Left colon (tissue), 2 donors: ENCODE measurements at regions not wholly inside any gene's neighbourhood (a gene's known extent, or its start where the extent isn't known, plus 50 kb on each side); places are given as distances from the start of the nearest gene placed in this dataset.

ENCODE experiments used
- ATAC-seq: fragments of 200-7000 bp; cut with Tn5 transposase; one replicate; pipeline ENCODE4 v1.9.1; 2020; ENCODE audit warnings: mild to moderate bottlenecking, moderate library complexity
- DNase-seq, 2 donors: peaks; one replicate each; pipeline ENCODE4 v3.0.0-alpha.2; 2020
- intact Hi-C, 2 donors: fragments of 100-400 bp; cut with DNase I in 1 of 2; cut with micrococcal nuclease in 1 of 2; formaldehyde crosslinking; loops; one replicate each; pipeline versions ENCODE4 v1.11.2 to v1.14.0; 2022; cut with DNase I, micrococcal nuclease
- donor health status: DM: no; HTN: no; CAD: no.
- donor health status: DM: yes; HTN: yes; CAD: no.

DNA sequence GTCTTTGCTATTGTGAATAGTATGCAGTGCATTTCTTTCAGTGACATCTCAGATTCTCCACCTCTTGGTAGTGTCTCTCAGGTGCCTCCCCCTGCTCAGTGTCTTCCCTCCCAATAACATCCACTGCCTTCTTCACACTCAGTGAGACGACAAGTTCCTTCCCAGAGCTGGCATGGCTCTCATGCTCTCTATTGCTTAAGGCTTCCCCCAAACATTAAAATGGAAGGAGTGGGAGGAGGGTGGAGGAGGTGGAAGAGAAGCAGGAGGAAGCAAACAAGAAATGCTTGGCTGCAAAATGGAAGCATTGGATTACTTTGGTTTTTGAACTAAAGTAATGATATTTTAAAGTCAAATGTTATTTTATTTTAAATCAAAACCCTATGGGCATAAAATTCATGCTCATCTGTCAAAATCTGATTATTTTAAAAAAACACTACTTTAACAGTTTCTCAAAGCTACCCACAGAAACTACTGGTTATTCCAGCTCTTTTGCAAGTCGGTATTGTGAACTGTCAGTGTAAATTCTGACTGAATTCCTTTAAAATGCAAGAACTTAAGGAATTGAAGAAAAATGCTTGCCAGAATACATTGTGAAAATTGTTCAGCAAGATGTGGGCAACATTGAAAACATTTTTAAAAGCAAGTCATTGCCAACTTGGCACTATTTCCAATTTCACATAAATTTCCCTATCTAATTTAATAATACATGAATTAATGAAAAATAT is 727.6 kb upstream of the ARGLU1 start:
- ATAC-seq, result no peak
- intact Hi-C loops, result no loop called here
- DNase-seq, result no peak

GRCh38 chr13:107293924-107294323 is 726.0 kb upstream of the ARGLU1 start:
- ATAC-seq (no peak), DNase-seq (no peak)
- intact Hi-C loops, result no loop called here

DNA sequence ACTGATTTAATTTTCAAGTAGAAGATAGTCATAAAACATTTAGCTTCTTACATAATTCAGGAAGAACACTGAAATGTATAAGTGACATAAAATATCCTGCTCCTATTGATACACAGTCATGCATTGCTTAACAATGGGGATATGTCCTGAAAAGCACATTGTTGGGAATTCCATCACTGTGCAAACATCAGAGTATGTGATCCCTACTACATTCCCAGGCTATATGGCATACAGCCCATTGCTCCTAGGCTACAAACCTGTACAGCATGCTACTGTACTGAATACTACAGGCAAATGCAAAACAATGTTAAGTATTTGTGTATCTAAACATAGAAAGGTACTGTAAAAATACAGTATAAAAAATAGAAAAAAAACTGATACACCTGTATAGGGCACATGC is 723.9 kb upstream of the ARGLU1 start:
- DNase-seq, result no peak
- ATAC-seq, result no peak
- intact Hi-C loops, result no loop called here

DNA sequence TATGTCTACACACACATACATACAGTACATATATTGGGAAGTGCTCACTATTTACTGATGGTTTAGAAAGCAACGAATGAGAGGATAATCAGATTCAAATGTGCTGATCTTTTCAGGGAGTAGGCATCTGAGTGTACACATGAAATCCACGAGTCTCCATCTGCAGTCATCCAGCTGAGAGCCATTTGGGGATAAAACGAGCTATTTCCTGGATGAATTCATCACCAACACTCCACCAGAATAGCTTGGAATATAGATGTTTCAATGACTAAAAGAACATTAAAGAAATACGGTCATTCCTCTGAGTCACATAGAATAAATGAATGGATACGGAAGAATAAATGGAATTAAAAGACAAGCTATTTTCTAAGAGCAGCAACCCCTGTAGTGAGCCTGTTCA is 721.6 kb upstream of the ARGLU1 start:
- ATAC-seq (no peak), DNase-seq (no peak)
- intact Hi-C loops, result no loop called here

- ATAC-seq (no peak), DNase-seq (no peak)
- intact Hi-C loops, result no loop called here
These were observed 716.2 kb upstream of the ARGLU1 start for GRCh38 chr13:107284173-107284572.

DNA sequence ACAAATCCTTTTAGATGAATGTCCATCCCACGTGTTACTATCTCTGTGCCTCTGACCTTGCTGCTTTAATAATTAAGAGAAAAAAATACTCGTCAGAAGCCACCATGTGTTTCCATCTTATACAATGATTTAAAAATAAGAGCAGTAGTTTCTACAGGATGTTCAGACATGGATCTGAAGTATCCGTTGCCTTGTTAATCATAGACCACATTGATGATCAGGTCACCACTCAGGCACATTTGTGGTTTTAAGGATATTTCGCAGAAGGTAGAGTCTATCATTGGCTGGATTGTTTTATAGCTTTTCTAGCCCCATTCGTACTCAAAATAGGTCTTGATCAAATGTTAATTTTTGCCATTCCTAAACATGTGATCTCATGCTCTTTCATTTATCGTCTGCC is 710.0 kb upstream of the ARGLU1 start:
- ATAC-seq (no peak), DNase-seq (no peak)
- intact Hi-C loops, result no loop called here

DNA sequence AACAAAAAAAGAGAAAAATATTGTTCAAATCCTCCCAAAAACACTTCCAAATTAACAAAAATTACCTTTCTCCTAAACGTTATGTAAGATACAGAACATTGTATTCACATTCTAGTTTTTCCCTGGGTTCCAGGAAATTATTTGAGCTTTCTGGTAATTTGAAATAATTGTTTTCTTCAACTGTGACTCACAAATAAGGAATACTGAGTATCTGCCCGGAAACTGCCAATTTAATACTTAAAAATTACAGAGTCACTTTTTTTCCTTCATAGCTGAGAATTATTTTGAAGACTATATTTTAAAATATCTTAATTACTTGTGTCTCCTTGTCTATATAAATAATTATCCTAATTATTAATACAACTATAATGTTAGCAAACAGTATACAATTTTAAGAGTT is 709.0 kb upstream of the ARGLU1 start:
- DNase-seq (no peak), ATAC-seq (no peak)
- intact Hi-C loops, result no loop called here

DNA sequence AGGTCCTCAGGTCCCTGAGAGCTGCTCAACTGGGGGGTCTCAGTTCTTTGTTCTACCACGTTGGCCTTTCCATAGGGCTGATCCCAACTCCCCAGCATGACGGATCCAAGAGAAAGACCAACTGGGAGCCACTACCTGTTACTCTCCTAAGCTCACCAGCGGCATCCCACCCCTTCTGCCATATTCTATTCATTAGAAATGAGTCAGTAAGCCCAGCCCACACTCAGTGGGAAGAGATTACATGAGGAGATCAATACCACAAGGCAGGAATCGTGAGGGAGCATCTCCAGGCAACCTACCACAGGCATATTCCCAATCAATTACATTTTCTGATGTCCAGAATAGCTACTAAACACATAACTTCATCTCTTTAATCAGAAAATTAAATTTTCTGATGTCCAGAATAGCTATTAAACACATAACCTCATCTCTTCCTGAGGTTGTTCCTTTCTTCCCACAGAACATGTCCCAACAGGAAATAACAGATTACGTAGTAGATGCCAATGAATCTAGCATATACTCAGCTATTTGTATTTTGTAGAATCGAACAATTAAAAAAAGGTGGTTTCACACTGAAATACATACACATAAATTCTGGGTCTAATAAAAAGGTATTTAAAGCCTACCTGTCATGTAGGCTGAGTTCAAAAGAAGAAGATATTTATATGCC is 708.1 kb upstream of the ARGLU1 start:
- ATAC-seq, result no peak
- intact Hi-C loops, result no loop called here

GRCh38 chr13:107275312-107275711 is 707.4 kb upstream of the ARGLU1 start:
- ATAC-seq (no peak), DNase-seq (no peak)
- intact Hi-C loops, result no loop called here

More for the DNA sequence above, 708.1 kb upstream of the ARGLU1 start:
- no peak for DNase-seq

DNA sequence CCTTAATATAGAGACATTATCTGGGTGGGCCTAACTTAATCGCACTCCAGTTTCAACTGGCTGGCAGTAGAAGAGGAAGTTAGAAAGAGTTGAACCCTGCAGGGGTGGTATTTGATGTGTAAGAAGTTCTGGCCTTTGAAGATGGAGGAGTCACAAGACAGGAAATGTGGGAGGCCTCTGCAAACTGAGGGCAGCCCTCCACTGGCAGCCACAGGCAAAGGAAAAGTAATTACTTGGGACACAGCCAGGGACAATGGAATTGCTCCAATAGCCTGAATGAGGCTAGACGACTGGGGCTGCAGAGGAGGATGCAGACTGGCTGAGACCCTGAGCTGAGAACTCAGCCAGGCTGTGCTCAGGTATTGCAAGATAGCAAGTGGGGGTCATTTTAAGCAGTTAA is 703.3 kb upstream of the ARGLU1 start:
- DNase-seq, result no peak
- no peak for ATAC-seq
- intact Hi-C loops, result no loop called here

DNA sequence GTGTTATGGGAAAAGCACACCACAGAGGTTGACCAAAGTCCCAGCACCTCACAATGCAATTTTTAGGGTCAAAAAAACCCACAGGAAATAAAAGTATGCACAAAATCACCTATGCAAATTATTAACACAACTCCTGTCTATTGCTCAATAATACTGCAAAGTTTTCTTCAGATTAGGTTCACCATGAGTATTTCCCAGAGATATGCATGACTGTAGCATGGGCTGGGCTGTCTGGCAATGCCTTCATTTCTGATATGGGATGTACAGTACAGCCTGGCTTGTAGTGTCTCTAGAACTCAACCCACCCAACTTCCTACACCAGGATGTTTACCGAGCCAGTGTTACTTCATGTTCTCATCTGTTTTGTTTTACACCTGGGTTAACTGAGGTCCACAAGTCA is 698.7 kb upstream of the ARGLU1 start:
- intact Hi-C loops, result no loop called here
- ATAC-seq (no peak), DNase-seq (no peak)

DNA sequence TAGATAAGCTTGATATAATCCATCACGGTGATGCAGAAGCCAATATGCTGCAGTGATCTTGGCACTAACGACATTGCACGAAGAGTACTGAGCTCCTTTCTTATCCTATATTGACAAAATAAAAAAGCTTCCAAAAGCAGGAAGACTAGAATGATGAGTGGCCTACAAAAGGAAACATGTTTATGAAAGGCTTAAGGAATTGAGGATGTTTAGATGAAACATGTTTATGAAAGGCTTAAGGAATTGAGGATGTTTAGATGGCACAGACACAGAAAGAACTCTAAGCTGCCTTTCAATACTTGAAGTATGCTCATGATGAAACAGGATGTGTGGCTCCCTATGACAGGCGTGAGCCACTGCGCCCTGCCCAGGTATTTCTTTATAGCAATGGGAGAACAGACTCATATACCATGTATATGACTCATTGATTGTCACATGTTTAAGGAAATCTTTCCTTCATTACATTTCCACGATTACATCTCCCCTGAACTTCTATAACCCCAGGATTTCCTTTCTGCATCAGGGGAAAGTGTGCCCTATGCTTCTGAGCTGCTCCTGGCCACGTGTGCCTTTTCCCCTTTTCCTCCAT is 690.8 kb upstream of the ARGLU1 start:
- intact Hi-C loops, result no loop called here
- DNase-seq (no peak), ATAC-seq (no peak)

DNA sequence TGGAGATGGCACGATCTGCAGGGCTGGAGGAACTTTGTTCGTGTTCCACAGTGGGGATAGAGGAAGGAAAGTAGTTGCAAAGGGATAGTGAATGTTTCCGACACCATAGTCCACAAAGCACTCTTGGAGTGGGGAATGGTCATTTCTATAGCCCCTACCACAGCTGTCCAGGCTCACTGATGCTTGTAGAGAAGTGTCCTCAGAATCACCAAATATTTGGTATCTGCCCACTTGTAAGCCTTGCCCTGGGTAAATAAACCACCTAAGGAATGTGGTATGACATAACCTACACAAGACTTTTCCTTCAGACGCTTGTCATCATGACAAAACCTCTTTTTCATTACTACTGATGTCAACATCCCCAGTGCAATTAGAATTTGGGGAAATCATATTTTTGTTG is 686.5 kb upstream of the ARGLU1 start:
- ATAC-seq (no peak), DNase-seq (no peak)
- intact Hi-C loops, result no loop called here

GRCh38 chr13:107252428-107252827 is 684.5 kb upstream of the ARGLU1 start:
- DNase-seq (no peak), ATAC-seq (no peak)
- intact Hi-C loops, result no loop called here

DNA sequence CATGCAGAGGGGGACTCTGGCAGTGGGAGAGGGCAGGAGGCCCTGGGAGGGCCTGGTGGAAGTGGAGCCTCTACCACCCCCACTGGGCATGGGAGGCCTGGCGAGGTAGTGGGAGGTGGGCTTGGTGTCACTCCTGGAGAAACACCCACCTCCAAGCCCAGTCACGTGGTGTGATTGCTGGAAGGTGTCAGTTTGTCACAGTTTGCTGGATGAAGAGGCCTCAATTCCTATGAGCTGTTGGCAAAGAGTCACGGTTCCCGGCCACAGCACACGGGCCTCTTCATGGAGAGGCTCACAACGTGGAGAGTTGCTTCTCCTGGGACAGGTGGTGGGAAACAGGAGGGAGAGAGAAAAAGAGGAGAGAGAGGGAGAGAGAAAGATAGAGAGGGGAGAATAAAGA is 684.1 kb upstream of the ARGLU1 start:
- ATAC-seq (no peak), DNase-seq (no peak)
- intact Hi-C loops, result no loop called here

GRCh38 chr13:107251341-107251740 is 683.4 kb upstream of the ARGLU1 start:
- no peak for DNase-seq
- no peak for ATAC-seq
- intact Hi-C loops, result no loop called here

DNA sequence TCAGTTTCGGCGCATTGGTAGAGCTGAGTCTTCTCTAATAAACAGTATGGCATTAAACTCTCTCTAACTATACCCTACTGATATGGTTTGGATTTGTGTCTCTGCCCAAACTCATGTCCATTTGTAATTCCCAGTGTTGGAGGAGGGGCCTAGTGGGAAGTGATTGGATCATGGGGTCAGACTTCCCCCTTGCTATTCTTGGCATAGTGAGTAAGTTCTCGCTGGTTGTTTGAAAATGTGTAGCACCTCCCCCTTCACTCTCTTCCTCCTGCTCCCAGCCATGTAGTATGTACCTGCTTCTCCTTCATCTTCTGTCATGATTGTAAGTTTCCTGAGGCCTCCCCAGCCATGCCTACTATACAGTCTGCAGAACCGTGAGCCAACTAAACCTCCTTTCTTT is 682.7 kb upstream of the ARGLU1 start:
- intact Hi-C loops, result no loop called here
- DNase-seq, result no peak
- ATAC-seq, result no peak

DNA sequence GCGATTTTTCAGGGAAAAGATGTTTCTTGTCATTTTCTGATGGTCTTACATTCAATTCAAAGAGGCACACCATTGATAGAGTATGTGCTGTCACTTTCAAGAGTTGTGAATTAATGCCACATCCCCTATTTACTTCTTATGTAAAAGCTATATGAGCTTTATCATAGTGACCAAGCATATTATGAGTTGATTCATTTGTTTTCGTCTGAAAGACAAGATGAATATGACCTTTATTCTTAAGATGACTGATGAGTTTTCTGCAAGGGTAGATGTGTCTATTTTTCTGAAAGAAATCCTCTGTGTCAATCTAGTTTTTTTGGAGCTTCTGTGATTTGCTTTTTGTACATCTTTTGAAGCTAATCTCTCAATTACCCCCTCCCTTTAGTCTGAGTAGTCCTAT is 676.3 kb upstream of the ARGLU1 start:
- DNase-seq (no peak), ATAC-seq (no peak)
- intact Hi-C loops, result no loop called here

DNA sequence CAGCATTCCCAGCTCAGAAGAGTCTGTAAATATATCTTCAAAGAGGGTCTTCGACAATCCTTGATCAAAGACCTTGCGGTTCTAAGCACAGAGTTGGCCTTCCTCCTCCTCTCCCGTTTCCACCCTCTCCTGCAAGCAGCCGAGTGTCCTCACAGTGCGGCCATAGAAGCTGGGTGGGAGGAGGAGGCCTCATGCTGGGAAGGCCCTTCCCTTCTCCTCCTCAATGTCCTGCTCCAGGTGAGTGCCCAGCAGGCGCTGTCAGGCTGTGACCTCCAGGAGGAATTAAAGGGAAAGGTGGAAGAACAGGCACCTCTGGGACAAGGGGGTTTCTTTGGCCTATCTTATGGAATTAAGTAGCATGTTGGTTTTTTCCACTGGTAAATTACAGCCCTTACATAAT is 674.2 kb upstream of the ARGLU1 start:
- DNase-seq, result no peak
- intact Hi-C loops, result no loop called here
- no peak for ATAC-seq

DNA sequence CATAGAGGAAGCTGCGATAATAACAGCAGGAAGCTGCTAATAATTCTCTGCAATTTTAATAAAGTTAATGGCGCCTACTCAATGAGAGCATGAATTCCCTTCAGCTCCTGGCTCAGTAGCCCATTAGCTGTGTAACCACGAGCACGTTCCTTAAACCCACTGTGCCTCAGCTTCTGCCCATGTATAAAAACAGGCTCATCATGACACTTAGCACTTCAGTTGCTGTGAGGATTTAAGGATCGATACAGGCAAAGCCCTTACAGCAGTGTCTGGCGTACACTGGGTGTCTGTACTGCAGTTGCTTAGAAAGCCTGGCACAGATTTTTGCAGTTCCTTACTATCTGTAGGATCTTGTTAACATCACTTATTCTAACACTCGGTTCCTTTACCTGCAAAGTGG is 673.4 kb upstream of the ARGLU1 start:
- DNase-seq, result no peak
- ATAC-seq, result no peak
- intact Hi-C loops, result no loop called here

DNA sequence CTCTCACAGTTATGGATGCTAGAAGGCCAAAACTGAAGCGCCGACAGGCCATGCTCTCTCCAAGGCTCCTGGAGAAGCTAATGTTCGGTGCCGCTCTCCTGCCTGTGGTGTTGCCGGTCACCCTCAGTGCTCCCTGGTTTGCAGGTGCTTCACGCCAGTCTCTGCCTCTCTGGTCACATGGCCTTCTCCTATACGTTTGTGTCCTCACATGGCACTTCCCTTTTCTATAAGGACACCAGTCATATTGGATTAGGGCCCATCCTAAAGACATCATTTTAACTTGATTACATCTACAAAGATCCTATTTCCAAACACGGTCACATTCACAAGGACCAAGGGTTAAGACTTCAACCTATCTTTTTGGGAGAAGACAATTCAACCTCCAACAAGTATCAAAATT is 671.3 kb upstream of the ARGLU1 start:
- intact Hi-C loops, result no loop called here
- ATAC-seq (no peak), DNase-seq (no peak)
